Daoy (cell line): ENCODE measurements at regions not wholly inside any gene's neighbourhood (a gene's known extent, or its start where the extent isn't known, plus 50 kb on each side); places are given as distances from the start of the nearest gene placed in this dataset.
A peak's percentile ranks its signal among the peaks of the same experiment; 100 is the strongest.
"Not testable (repeated sequence)": the region's sequence is repeated elsewhere in the genome, so short reads cannot be mapped to it uniquely, and the experiment has no call there.

Experiments used
- DNase-seq: peaks from one replicate; pipeline ENCODE4 v3.0.0-alpha.2; 2015; ENCODE audit warnings: low read depth

DNA sequence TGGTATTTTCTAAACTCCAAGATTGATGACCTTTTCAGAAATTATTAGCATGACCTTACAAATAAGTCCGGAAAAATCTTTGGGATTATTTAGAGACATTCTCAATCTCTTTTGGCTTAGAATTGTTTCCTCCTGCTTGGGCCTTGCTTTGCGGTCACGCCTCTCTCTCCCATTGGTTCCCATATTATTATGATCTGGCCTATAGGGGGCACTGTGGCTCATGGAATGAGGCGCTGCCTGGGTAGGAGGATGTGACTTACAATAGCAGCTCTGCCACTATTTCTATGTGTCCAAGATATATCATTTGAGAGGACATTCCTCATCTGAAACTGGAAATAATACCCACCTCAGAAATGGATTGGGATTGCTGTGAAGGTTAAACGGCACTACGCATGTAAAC is 464.9 kb downstream of the MFSD1 start:
- peak; percentile 61 for DNase-seq

DNA sequence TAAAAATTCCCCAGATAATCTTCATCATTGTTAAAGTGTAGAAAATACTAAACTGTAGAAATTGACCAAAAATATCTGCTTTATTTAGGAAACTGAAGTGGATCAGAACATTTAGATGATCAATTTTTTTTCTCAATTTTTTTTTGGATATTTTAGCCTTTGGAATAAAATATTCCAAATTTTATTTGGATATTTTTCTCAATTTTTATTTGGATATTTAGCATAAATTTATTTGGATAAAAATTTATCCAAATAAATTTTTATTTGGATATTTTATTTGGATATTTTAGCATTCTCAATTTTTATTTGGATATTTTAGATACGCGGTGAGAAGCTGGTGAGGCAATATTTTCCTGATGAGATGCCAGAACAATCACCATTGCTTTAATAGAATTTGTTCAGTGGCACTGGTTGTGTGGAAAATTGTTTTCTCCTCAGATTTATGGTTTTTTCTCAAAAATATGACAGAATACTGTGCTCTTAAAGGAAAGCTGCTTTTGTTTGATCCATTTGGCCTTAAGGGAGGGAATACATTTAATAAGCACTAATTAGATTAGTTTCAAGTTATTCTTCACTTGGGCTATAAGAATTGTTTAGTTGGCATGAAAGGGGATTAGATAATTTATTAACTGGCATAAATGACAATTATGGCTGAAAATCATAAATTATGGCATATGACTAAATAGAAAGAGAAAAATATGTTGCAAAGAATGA is 470.1 kb downstream of the MFSD1 start:
- DNase-seq = no peak

DNA sequence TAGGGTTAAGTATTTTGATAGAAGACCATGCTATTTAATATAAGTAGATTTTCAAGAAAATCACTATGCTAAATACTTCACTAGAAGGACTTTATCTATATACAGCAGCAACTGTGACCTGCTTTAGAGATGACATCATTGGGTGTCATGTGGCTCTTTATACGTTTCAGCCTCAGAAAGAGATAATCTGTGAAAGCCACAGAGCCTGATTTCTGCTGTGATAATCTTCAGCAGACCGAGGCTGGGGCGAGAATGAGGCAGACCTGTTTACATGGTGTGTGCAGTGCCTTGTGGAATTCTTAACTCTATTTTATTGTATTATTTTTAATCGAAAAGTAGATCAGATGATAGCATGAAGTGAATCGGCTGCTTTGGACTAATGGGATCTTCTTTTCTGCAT is 471.2 kb downstream of the MFSD1 start:
- no peak for DNase-seq

DNA sequence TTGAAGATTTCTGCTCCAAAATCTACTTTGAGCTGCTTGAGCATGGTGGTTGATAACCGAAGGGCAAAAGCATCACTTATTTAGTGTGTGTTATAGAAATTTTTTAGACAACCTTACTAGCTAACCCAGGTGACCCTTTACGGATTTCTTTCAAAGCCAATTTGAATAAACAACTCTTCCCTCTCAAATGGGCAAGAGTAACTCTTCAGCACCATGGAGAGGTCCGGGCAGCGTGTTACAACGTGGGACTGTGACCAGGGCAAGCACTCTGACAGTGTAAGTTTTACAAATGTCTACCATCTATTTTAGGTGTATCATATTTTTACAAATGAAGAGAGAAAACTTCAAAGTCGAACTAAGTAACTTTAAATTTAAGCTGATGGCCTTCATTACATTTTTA is 471.8 kb downstream of the MFSD1 start:
- peak; percentile 19 for DNase-seq

DNA sequence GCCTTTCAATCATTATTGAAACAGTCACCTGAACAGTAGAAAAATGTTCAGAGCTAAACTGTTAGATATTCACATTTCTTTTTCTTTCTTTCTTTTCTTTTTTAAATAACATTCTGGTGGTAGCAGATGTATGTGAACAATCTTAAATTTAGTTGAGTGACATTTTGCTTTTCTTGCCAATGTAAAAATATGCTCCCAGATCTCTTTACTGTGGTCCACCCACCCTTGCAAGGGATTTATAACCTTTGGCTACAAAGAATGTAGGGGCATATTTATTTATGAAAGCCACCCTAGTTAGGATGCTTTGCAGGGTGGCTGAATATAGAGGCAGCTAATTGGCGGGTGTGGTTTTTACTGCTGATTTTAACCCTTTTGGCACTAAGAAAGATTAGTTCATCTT is 473.9 kb downstream of the MFSD1 start:
- DNase-seq = no peak

DNA sequence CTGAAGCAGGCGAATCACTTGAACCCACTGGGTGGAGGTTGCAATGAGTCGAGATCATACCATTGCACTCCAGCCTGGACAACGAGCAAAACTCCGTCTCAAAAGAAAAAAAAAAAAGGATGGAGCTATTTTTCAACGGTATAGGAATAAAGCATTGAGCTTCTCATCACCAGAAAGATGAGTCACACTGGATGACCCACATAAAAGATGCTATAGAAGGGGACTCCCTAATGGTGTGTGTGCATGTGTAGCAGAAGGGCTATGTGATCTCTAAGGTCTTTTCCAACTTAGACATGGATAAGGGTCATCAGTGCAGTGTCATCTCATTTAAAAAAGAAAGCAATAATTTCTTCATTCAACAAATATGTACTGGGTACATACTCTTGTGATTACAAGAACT is 476.0 kb downstream of the MFSD1 start:
- no peak for DNase-seq

DNA sequence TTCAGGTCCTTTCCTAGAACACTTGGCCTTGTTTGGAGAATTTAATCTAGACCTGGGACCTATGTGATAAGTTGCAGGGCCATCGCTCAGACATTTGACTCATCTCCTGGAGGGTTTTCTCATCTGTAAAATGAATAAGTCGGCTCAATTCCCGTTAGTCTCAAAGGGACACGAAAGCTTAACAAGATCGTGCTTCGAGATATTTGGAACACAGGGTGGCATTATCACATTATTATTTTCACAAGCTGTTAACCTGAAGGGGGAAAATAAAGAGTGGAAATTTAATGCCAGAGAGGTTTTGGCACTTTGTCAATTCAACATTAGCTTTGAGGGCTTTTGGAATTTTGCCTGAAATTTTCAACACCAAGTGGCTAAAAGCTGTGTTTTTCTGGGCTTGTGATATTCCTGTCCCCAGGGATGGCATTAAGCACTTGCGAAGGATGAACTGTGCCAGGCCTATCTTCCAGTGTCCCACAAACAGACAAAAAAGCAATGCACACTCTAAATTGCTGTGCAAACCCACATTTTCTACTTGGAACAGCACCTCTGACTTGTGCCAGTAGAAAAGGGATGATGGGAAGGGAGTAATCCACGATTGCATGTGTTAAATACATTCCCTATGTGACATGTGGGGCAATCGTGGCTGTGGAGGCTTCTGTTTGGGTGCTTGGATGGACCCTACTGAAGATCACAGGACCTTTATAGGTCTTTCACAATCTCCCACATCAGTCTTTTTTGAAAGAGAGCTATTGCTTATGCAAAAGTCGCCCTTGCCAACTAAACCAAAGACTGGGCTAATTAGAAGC is 478.7 kb downstream of the MFSD1 start:
- no peak for DNase-seq

DNA sequence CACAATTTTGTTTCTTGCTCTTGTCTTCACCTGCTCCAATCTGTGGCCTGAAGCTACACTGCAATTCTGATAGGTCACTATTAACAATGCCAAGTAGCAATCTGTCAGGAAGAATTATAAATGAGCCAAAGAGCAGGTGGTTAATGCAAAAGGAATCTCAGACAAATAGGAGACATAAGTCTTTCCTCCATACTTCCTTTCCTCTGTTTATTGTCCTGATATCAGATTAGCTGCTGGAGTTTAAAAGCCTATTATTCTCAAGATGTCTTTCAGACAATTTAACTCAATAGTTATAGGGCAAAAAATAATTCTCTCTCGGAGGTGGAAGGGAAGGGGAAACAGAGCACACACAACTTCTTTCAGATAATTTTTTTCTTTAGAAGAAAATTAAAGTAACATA is 491.6 kb downstream of the MFSD1 start:
- DNase-seq = no peak

DNA sequence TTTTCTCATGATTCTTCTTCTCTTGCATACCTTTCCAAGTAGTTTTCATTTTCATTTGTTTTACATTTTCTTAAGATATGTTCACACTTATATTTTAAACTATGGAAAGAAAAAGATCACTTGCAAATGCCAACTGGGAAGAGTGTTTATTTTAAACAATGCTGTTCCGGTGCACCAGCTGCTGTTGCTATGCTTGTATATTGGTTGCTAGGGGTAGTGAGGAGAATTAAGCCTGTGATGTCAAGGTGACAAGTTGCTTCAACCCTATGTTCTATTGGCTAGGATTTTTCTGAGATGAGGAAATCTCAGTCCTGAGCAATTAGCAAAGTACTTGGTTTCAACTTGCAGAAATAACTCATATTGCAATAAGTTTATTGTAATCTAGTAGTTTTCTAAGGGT is 500.1 kb downstream of the MFSD1 start:
- DNase-seq = no peak

DNA sequence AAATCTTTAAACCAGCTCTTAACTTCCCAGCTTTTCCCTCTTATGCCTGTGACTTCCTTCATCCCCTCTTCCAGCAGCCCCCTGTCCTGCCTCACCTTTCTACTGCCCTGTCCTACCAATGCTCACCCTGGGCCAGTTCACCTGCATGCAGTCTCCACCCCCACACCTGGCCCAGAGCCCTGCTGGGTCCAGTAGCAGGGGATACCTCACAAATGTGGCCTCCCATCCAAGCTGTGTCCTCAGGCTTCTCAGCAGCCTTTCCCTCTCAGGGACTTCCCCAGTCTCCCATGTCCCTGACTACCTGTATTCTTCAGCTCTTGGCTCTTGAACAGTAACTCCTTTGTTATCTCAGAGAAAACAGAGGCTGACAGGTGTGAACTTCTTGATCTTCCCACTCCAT is 503.2 kb downstream of the MFSD1 start:
- DNase-seq = no peak

DNA sequence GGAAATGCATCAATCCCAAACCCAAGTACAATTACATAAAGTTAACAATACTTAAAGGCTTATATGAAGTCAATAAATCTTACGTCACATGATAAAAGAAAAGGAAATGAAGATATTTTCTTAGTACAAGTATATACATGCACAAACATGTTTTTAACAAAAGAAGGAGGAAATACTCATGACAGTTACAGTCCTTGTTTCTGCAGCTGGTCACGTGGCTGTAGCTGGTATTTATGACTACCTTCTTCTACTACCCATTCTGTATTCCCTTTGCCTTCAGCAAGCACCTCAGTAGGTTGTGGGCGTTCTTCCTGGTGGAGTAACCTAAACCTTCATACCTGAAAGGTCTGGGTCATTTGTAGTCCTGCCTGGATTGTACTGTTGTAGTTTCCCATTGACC is 514.9 kb downstream of the MFSD1 start:
- DNase-seq = not testable (repeated sequence)

DNA sequence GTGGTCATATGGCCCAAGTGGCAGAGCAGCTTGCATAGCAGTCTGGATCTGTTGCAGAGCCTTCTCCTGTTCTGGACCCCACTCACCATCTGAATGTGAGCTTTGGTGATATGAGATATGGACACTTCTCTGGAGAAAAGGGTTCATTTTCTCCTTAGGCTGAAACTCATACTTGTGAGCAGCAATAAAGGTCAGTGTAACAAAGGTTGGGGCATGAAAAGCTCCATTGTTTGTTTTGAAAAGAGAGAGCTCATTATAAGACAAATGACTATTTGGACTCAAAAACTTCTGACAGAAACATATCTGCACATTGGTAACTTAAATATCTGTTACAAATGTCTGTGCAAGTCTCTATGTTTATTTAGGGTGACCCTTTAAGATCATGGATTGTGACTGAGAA is 517.3 kb downstream of the MFSD1 start:
- no peak for DNase-seq

DNA sequence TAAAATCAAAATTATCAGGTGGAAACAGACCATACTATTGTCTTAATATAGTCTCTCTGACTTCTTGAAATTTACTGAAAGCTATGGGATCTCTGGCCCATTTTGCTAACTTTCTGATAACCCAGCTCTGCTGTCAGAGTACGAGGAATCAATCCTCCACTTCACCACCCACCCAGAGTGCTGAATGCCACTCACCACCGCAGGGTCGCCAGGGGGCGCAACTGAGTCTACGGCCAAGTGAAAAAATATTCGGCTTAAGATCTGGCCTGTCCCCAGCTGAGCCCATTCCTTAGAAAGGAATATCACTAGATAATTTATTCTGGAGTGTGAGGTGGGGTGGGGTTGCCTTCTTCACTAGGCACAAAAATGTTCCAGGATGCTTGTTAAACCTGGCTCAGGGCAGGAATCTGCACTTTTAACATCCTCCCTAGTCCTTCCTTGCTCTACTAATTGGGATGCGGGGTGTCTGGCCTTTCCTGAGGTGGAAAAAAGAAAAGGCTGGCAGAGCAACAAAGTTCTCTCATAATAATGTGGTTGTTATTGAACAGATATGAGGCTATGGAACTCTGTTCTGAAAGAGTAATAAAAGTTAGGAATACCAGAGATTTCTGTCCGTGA is 520.6 kb downstream of the MFSD1 start:
- peak; percentile 23 for DNase-seq

DNA sequence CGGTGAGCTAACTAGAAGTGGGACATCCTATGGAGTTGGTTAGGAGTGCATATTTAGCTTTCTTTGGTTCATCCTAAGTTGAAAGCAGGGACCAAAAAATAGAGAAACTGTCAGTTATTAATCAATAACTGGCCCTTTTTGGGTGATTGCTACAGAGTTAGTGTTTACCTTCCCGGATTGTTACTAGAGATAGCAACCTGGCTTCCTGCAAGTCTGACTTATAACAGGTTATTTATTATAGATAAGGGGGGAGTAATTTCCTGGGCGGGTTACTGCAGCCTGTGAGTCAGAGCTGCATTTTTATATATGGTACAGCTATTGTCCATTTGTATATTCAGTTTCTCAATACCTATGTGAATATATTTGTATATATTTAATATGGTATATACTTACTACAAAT is 522.0 kb downstream of the MFSD1 start:
- DNase-seq = no peak

DNA sequence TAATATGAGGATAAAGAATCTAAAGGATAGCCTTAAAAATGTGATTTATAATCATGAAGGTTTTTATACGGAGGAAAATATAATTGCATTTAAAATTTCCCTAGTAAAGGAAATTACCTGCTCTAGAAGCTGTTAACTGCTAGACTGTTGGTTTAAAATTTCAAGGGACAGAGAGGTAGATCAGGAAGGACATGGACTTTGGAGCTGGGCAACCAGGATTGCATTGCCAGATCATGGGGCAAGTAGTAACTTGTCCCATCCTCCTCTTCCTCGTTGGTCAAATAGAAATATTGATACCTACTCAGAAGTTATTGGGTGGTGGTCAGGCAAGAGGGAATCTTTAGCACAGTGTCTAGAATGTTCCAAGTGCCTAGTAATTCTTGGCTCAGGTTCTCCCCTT is 525.1 kb downstream of the MFSD1 start:
- no peak for DNase-seq

DNA sequence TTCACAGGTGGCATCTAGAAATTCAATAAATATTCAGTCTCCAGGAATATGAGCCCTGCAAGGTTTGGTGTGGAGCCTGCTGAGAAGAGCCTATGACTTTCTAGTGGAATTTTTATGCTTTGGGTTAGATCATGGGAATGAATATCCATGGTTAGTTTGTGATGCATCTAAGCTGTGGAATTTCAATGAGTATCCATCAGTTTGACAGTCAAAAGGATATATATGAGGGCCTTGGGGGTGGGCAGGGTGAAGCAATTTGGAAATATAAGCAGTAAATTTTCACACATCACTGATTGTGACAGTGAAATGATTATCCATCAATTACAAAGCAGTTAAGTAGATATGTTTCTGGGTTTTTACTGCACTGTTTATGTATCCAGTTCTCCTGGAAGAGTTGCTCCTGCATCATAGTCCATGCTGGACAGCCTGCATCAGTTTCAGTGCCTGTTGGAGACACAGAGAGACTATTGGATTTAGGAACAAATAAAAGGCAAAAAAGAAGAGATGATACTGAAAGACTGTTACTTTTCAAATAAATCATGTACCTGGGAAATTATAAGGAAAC is 530.8 kb downstream of the MFSD1 start:
- DNase-seq = no peak

DNA sequence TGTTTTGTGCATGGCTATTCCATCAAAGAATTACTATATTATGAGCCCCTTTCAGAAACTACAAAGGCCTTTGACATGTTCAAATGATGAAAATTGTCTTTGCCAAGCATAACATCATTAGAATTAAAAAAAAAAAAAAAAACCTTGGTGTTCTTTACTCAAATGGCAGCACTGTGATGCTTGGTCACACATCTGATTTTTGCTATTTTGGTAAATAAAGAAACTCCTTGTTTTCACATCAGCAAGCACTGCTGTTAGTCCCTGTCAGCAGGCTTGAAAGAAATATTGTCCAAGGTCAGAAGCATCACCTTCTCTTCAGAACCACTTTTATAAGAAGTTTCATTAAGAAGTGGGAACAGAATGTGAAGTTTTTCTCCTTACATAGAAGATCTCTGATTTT is 537.3 kb downstream of the MFSD1 start:
- DNase-seq = no peak

DNA sequence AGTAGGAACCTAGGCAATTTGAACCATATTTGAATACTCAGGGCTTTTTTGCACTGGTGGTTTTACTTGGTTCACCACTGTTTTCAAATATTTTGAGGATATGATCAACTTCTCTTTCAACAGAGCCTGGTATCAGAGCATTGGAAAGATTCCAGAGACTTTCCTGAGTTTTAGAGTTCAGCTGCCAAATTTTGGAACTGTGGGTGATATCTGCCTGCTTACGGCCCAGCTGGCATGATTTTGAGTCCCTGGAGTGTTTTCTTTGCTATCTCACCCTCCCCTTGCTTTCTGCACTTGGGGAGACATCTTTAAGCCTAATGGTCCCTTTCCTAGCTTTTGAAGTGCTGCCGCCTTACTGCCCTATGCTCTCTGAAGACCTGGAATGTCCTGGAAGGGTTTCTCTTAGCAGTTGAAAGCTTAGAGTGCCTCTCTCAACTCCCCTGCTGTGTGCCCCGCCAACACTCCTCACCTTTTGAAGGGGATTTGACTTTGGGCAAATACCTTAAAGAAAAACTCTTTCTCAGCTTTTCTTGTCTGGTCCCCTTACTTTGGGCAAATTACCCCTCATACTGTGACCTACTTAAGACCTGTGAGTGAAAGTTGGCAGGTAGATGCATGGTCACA is 539.1 kb downstream of the MFSD1 start:
- DNase-seq = no peak

DNA sequence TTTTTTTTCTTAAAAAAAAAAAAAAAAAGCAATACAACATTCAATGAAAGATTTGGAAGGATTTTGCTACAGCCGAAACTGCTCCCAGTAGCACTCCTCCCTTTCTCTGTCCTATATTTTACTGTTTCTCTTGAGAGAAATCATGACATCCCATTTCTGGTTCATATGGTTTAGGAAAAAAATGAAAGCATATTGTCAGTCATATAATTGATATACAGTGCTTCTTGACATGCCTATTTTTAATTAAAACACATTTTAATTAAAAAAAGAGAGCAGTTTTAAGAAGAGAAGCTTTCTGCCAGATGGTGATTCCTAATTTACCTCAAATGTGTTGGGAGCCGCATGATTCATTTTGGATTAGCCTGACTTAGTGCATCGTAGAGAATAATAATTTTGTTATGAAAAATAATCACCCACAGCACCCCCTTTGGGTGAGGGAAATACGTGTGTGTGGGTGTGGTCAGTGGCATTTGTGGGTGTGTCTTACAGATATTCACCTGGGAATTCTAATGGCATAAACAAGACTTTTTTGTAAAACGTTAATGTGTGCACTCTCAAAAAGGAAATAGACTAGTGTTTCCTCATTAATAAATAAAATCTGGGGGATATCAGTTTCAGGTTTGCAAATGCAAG is 544.5 kb downstream of the MFSD1 start:
- no peak for DNase-seq

DNA sequence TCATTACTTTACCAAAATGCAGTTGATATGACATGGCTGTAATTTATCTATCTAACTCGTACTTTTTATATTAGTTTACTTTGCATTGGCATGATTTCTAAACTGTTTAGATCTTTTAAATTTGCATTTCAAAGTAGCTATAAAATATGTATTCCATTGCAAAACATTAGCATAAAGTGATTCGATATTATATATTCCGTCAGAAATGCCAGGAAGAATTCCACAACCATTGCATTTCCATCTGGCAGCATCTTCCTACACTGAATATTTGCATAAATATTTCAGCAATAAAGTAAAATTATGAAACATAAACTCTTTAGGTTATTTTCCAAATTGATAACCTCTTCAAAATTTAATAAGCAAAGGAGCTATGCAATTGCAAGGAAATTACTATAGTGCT is 546.6 kb downstream of the MFSD1 start:
- DNase-seq = no peak

DNA sequence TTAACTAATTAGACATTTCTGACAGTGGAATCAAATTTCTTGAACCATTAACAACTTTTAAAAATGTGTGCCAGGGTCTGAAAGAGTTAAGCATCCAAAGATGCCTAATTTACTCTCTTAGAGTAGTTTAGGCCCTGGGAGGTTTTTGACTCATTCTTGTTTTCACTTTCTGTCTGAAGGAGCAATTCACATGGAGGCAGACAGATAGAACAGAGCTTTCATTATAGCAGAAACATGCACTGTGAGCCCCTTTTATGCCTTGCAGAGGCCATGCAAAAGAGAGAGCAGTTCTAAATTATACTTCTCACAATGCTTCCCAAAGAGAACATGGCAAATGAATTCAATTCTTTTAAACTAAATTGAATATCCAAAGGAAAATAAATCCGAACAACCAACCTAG is 554.8 kb downstream of the MFSD1 start:
- no peak for DNase-seq

DNA sequence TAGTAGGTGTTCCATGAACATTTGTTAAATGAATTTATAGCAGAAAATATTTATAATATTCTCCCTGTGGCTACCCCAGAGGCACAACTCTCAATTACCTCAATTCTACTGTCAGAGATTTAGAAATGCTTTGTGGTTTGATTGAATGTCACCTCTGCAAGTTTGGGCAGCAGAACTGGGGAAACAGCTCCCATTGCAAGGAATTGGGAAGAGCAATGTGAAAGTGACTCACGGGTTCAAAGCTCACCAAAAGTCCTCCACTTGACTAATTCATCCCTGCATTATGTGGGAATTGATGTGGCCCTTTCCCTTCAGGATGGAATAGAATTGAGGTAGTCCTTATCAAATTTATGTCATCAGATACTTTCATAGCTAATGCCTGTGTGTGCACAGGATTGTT is 562.7 kb downstream of the MFSD1 start:
- no peak for DNase-seq
